Germinal center (tissue), 1 donor: ENCODE measurements at regions not wholly inside any gene's neighbourhood (a gene's known extent, or its start where the extent isn't known, plus 50 kb on each side); places are given as distances from the start of the nearest gene placed in this dataset.
"Not testable (repeated sequence)": the region's sequence is repeated elsewhere in the genome, so short reads cannot be mapped to it uniquely, and the experiment has no call there.

Source experiments
- DNase-seq: peaks from one replicate; pipeline ENCODE4 v3.0.0; 2012; ENCODE audit warnings: mixed read lengths, low spot score

DNA sequence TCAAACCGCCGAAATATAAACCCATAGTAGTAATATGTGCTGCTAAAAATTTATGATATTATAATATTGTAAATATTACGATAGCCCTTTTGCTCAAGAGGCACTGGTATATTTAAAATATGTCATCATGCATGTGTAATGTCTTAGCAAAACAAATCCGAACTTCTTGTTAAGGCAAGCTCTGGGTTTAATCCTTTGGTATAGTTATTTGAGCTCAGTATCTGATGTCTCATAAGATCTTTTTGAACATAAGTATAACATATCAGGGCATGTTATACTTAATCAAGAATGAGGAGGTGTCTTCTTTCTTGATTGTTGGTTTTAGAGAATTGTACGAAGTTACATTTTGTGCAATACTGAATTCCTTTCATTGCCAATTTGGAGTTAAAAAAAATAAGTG, 154.1 kb upstream of the CBLB start:
- no peak for DNase-seq

DNA sequence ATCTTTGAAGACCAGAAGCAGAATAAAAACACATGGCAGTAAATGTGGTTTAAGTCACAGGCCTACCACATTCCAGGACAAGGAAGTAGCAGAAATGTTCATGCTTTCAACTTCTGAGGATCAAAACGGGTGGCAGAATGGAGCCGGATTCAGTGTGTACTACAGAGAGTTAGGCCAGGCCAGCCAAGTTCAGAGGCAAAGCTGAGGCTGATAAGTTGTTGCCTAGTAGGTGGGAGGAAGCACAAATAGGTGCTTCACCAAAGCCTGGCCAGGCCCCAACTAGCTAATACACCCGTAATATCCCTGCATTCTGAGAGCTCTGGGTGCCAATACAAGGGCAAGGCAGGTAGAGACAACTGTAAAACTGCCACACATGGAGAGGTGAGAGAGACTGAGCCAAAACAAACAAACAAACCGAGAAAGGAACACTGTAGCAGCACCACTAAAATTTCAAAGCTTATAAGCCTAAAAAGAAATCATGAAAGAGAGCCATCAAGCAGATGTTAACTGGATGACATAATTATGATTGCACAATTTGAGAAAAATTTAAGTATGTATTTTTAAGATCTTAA, 156.4 kb upstream of the CBLB start:
- no peak for DNase-seq

DNA sequence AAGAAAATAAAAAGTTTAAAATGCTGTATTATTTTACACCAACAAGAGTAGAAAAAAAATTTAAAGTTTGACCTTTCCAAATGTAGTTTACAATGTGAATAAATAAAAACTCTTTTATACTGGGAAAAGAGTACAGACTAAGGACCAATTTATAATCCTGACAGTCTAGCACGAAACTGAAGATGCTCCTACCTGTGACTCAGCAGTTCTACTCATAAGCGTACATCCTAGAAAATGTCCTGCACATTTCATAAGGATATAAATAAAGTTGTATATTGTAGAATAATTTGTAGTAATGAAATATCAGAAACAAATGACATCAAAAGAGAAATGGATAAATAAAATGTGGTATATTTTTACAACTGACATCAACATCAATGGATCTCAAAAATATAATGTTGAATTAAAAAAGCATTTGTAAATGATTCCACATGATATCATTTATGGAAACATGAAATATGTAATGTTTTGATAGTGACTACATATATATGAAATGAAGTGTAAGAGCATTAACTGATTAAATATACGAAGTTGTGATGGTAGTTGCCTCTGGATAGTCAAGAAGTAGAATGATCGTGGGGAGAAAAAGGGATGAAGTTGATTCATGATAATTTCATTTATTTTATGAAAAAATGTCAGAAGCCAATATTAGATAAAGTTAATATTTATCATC, 161.3 kb upstream of the CBLB start:
- no peak for DNase-seq

DNA sequence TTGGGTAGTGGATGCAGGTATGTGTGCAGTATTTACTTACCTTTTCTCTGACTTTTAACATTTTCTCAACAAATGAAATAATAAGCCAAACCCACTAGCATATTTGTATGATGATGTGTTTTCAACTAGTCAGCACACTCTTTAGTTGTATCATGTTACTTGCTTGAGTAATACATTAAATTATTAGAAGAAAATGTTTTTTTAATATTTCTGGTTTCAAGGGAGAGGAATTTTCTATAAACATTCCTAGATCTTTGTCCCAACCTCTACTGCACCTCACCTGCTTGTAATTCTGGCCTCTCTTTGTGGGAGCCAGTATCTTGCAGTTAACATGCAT, 161.8 kb upstream of the CBLB start:
- no peak for DNase-seq

DNA sequence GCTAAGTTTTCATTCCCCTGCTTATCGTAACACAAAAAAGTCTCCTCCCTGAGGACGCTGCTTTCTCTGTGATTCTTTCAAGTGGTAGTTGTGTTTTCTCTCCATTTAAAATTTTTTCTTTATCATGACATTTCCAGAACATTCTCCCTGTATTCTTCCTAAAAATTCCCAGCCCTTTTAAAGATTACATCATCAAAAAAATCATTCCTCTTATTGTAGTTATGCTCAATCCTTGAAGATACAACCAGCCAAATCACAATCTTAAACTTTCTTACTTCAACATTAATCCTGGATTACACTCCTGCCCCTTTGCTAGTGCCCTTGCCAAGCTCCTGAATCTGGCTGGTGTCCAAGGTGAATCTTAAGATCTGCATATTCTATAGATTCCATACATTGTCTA, 163.7 kb upstream of the CBLB start:
- DNase-seq: no peak

DNA sequence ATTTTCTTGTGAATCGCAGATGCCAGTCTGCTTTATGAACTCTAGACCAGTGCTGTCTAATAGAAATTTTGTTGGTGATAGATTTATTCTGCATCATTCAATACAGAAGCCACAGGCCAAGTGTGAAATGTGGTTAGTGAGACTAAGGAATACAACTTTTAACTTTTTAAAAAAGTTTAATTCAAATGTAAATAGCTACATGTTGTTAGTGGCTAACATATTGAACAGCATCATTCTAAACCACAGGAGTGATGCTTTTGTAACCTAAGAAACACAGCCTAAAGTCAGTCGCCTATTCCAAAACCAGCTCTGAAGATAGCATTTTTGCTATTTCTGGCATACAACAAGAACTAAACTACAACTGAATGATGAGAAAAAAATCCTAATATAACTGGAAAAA, 164.8 kb upstream of the CBLB start:
- no peak for DNase-seq

DNA sequence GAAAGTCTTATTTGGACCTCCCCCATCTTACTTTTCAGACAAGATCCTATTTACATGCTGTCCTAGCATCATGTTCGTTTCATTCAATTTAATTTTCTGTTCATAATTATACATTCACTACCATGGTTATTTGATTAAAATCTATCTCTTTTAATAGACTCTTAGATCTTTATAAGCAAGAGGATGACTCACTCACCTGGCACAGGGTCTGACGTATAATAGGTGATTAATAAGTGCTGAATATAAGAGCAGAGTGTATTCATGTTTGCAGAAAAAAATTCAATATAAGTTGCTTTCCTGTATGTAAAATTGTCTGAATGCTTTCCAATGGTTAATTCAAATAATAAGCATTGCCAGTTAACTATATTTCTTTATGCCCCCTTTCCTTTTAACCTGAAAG, 165.5 kb upstream of the CBLB start:
- DNase-seq: no peak

DNA sequence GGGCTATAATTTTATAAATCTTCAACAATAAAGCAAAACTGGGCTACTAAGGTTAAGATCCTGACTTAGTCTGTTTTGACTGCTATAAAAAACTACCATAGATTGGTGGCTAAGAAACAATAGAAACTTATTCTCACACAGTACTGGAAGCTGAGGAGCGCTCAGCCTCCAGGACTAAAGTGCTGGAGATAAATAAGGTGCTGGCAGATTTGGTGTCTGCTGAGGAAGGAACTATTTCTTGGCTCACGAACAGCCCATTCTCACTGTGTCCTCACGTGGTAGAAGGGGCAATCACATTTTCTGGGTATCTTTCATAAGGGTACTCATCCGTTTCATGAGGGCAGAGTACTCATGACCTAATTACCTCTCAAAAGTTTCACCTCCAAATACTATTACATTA, 166.8 kb upstream of the CBLB start:
- DNase-seq: no peak

DNA sequence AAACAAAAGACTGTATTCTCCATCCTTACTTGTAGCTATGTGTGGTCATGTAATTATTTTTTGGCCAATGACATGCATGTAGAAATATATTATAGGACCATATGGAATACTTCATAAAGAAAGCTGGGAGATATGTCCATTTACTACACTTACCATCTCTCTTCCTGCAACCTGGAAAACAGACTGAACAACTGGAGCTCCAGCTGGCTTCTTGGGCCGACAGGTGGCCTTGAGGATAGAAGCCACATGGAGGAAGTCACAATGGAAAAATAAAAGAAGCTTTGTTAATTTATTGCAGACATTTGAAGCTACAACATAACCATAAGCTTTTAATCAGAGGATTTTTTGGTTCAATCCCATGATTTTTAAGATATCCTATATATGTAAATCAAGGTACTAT, 167.9 kb upstream of the CBLB start:
- no peak for DNase-seq

DNA sequence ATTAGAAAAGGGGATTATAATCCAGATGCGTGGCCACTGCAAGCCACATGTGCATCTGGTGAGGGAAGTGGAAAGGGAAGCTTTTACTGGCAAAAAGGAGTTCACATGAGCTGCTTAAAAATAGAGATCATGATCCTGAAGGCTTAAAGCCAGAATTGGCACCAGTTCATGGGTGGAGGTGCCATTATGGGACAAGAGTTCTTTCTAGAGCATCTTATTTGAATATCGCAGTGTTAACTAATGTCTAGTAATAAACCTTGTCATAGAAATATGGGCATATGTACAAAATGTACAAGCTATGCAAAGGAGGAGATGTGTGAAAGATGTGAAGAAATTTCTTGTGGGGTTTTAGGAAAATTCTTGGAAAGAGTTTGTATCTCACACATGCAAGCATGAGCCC, 178.4 kb upstream of the CBLB start:
- DNase-seq: no peak

DNA sequence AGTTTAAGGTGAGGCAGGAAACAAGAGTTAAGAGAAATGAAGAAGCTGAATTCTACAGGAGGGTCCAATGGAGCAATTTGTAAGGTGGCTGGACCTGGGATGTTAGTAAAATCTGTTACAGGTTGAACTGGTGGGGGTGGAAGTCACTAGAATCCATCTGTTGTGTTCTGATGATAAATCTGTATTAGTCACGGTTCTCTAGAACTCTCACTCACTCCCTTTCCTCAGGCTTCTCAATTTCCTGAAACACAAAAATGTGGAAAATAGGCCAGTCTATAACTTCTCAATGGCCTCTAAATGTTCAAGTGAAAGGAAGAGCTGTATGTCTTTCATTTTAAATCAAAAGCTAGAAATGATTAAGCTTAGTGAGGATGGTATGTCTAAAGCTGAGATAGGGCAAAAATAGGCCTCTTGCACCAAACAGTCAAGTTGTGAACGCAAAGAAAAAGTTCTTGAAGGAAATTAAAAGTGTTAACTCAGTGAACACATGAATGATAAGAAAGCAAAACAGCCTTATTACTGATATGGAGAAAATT, 180.2 kb upstream of the CBLB start:
- DNase-seq: no peak

DNA sequence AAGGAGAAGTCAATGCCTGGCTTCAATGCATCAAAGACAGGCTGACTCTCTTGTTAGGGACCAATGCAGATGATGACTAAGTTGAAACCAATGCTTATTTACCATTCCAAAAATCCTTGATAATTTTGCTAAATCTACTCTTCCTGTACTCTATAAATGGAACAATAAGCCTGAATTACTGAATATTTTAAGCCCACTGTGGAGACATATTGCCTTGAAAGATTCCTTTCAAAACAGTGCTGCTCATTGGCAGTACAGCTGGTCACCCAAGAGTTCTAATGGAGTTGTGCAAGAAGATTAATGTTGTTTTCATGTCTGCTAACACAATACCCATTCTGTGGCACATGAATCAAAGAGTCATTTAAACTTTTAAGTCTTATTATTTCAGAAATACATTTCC, 181.0 kb upstream of the CBLB start:
- DNase-seq: no peak

DNA sequence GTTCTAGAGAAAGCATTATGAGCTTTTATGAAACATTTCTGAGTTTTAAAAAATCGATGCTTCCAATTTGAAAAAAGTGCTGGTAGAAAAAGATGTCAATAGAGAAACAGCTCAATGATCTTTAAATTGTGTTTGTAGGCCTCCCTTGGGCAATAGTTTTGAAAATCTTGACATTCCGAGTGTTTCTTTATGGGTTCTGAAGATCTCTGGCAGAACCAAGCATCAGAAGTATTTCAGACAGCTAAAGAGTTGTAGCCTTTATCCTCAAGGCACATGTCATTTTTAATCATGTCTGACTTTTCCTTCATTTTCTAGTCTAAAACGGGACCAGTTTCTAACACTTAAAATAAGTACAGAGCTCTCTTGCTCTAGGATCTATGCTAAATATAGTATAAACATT, 188.1 kb upstream of the CBLB start:
- no peak for DNase-seq

DNA sequence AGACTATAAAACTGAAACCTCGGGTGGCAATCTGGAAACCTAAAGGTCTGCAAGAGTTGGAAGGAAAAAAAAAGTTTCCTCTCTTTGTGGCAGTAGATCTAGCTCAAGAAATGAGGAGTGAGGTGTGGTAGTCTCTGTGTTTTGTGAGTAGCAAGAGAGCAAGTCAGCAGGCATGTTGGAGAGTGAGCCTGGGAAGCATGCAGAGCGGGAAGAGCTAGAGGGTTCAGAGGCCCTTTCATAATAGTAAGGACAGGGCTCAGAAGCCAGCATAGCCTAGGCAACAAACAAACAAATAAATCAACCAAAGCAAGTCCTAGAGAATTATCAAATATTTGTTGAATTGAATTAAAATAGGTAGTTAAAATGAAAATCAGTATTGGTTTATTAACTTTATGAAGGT, 189.7 kb upstream of the CBLB start:
- DNase-seq: no peak

DNA sequence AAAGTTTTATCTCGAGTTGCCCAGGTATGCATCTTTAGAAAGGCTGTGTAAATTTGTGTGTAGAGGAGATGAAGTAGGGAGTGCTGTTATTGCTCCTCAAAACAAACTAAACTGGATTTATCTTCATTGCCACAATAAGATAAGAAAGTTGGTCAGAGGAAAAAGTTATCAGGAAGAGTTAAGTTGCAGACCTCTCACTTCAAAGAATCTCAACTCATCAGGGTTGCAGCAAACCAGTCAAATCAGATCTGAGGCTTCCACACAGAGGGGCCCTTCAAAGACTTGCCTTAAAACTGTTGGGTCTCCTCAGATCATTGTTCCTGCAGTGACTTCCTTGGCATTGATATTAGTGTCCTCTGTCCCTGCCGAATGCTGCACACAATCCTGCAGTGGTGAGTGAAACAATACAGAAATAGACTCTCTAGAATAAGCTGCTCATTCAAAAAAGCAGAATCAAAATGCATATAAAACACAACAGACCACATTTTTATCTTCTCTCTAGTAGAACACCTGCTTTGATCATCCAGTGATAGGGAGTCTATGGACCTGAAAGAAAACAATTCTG, 191.2 kb upstream of the CBLB start:
- DNase-seq: no peak

DNA sequence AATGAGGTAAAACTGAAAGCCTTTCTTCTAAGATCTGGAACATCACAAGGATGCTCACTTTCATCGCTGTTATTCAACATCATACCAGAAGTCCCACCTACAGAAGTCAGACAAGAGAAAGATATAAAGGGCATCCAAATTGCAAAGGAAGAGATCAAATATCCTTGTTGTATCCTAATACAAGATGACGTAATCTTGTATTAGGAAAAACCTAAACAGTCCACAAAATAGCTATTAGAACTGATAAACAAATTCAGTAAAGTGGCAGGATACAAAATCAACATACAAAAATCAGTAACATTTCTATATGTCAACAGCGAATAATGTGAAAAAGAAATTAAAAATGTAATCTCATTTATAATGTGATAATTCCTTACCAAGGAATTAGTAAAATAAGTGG, 195.1 kb upstream of the CBLB start:
- no peak for DNase-seq

DNA sequence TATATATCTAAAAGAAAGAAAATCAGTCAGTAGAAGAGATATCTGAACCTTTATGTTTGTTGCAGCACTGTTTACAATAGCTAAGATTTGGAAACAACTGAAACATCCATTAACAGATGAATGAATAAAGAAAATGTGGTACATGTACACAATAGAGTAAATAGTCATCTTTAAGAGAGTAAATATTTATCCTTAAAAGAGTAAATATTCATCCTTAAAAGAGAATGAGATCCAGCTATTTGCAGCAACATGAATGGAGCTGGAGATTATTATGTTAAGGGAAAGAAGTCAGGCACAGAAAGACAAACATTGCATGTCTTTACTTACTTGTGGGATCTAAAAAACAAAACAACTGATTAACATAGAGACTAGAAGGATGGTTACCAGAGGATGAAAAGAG, 197.0 kb upstream of the CBLB start:
- no peak for DNase-seq

DNA sequence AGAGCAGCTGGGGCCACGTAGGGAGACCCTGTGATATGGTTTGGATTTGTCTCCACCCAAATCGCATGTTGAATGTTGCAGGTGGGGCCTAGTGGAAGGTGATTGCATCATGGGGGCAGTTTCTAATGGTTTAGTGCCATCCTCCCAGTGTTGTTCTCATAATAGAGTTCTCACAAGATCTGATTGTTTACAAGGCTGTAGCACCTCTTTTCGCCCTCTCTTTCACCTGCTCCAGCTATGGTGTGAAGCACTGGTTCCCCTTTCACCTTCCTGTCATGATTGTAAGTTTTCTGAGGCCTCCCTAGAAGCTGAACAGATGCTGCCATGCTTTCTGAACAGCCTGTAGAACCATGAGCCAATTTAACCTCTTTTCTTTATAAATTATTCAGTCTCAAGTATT, 198.9 kb upstream of the CBLB start:
- no peak for DNase-seq

DNA sequence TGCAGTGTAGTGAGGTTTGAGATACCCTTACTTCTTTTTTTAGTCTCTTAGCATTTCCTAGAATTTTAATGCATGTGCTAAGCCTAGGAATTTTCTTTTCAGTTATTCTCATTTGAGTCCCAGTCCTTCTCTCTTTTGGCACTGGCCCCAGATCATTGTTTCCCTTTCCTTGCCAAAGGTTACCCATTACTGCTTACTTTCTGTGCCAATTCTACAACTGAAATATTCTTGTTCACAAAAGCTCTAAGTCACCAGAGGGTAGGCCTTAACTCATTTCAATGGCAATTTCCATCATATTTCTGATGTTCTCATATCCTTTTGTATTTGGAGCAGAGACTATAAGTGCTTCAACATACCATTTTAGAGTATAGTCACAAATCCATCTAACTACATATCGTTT, 199.6 kb upstream of the CBLB start:
- DNase-seq: no peak

DNA sequence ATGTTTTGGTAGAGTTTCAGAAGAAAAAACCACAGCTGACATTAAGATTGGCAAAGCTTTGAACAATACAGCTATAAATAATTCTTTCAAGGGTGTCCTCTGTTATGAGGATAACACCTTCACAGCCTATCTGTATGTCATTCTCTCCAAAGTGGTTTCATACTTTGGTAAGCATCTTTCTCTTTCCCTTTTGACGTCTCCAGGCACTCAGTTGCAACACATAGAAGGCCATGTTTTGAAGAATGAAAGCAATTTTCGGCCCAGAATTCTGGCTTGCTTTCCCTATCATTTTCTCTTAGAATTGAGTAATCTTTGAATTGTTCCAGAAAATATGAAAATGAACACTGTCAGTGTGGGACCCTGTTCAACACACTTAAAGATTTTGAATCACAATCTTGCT, 200.0 kb upstream of the CBLB start:
- no peak for DNase-seq

DNA sequence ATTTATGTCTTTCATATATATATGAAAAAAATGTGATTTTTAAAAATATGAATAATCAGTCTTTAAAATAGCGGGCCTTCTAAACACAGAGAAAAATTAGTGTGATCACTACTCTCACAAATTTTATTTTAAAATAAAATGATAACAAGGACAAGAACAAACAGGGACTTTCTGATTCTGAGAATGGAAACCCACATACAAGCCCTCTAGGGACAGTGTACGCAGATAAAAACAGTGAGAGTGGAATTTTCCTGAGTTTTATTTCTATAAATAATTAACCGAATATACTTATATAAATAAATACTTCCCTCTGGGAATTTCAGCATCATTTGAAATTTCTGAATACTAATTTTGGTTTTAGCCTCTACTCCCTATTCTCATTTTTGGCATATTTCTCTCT, 201.4 kb upstream of the CBLB start:
- no peak for DNase-seq

DNA sequence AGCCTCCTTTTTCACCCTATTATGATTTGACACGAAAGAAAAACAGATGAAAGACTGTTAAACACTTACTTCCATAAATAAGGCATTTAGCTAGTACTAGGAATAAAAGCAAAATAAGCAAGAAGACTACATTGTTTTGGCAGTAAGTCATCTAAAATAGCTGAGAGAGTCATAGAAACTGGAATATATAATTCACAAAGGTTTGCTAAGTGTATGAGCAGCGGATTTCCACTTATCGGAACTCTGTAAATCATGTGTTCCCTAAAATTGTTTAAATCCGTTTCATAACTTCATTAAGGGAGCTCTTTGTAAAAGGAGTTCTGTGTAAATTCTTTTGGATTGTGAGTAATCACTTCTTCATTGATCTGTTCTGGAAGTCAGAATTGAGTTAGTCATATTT, 202.5 kb upstream of the CBLB start:
- DNase-seq: no peak

DNA sequence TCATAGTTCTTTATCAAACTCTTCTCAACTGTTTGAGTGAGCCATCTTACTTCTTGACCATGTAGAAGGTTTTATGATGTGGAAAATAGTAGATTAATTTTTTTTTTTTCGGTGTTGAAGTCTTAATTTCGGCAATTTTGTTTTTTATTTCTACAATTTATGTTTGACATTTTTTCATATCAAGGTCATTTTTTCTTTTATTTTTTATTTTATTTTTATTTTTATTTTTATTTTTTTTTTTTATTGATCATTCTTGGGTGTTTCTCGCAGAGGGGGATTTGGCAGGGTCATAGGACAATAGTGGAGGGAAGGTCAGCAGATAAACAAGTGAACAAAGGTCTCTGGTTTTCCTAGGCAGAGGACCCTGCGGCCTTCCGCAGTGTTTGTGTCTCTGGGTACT, 203.8 kb upstream of the CBLB start:
- DNase-seq: not testable (repeated sequence)

DNA sequence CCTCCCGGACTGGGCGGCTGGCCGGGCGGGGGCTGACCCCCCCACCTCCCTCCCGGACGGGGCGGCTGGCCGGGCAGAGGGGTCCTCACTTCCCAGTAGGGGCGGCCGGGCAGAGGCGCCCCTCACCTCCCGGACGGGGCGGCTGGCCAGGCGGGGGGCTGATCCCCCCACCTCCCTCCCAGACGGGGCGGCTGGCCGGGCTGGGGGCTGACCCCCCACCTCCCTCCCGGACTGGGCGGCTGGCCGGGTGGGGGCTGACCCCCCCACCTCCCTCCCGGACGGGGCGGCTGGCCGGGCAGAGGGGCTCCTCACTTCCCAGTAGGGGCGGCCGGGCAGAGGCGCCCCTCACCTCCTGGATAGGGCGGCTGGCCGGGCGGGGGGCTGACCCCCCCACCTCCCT, 205.0 kb upstream of the CBLB start:
- not testable (repeated sequence) for DNase-seq
